ENCODE measurements at regions not wholly inside any gene's neighbourhood (a gene's known extent, or its start where the extent isn't known, plus 50 kb on each side); places are given as distances from the start of the nearest gene placed in this dataset.
A peak's percentile ranks its signal among the peaks of the same experiment; 100 is the strongest.

- no peak overlapping the region for H3K4me3 ChIP-seq (ENCODE audit: low read length)
- no peaks in the 10 kb centered on the region for H3K36me3 ChIP-seq (ENCODE audit: insufficient read depth, low read length)
- peaks cover 5% of the 10 kb centered on the region for H3F3A ChIP-seq (ENCODE audit: insufficient read depth, low read length, poor library complexity, severe bottlenecking)
- H4K20me1 ChIP-seq (ENCODE audit: insufficient read depth) = no peaks in the 10 kb centered on the region
- no peak overlapping the region for H3K27ac ChIP-seq (ENCODE audit: low read length)
- H3K9me2 ChIP-seq (ENCODE audit: insufficient read depth, low read length) = no peaks in the 10 kb centered on the region
- no peaks in the 10 kb centered on the region for H3K27me3 ChIP-seq (ENCODE audit: insufficient read depth, low read depth, low read length)
- H3K9ac ChIP-seq (ENCODE audit: low read length) = no peak overlapping the region
- no peak overlapping the region for H3K4me2 ChIP-seq (ENCODE audit: low read length)
- H3K9me3 ChIP-seq (ENCODE audit: low read length) = no peaks in the 10 kb centered on the region
- no peaks in the 10 kb centered on the region for H3K79me2 ChIP-seq (replicated peaks; ENCODE audit: insufficient read depth, low read length)
- H2AFZ ChIP-seq (ENCODE audit: low read depth, low read length) = no peak overlapping the region
- TF ChIP-seq EP300 (conservative IDR thresholded peaks at IDR 0.05; ENCODE audit: poor library complexity, severe bottlenecking) (no peak), TAF1 (IDR thresholded peaks at IDR 0.05; ENCODE audit: low read depth) (no peak), RAD21 (conservative IDR thresholded peaks at IDR 0.05) (no peak), REST (IDR thresholded peaks at IDR 0.05; ENCODE audit: borderline replicate concordance) (no peak), MXI1 (conservative IDR thresholded peaks at IDR 0.05; ENCODE audit: poor library complexity, severe bottlenecking) (no peak), POLR2AphosphoS5 (IDR thresholded peaks at IDR 0.05) (no peak), CTCF (IDR thresholded peaks at IDR 0.05; ENCODE audit: poor library complexity, severe bottlenecking) (no peak), EZH2 (IDR thresholded peaks at IDR 0.05; ENCODE audit: borderline replicate concordance, insufficient read depth, low read length, poor library complexity, severe bottlenecking) (no peak)
Observed at GRCh38 chr12:98358144-98358543, 157.2 kb upstream of the TMPO start.

GRCh38 chr12:98359856-98360255 is 155.5 kb upstream of the TMPO start:
- Histone ChIP-seq H3K9me3 (ENCODE audit: low read length) (no peaks in the 10 kb centered on the region), H4K20me1 (ENCODE audit: insufficient read depth) (no peaks in the 10 kb centered on the region), H3K27ac (ENCODE audit: low read length) (peak overlapping the region; percentile 32), H3F3A (ENCODE audit: insufficient read depth, low read length, poor library complexity, severe bottlenecking) (peaks cover 5% of the 10 kb centered on the region), H3K27me3 (ENCODE audit: insufficient read depth, low read depth, low read length) (no peaks in the 10 kb centered on the region), H3K4me2 (ENCODE audit: low read length) (peak overlapping the region; percentile 17), H3K9me2 (ENCODE audit: insufficient read depth, low read length) (no peaks in the 10 kb centered on the region), H2AFZ (ENCODE audit: low read depth, low read length) (peak overlapping the region; percentile 2), H3K9ac (ENCODE audit: low read length) (peak overlapping the region; percentile 10), H3K4me3 (ENCODE audit: low read length) (no peak overlapping the region), H3K79me2 (replicated peaks; ENCODE audit: insufficient read depth, low read length) (no peaks in the 10 kb centered on the region), H3K36me3 (ENCODE audit: insufficient read depth, low read length) (no peaks in the 10 kb centered on the region)
- no peak for TF ChIP-seq REST (IDR thresholded peaks at IDR 0.05; ENCODE audit: borderline replicate concordance)
- no peak for TF ChIP-seq EP300 (conservative IDR thresholded peaks at IDR 0.05; ENCODE audit: poor library complexity, severe bottlenecking)
- no peak for TF ChIP-seq POLR2AphosphoS5 (IDR thresholded peaks at IDR 0.05)
- TF ChIP-seq MXI1 (conservative IDR thresholded peaks at IDR 0.05; ENCODE audit: poor library complexity, severe bottlenecking) = no peak
- TF ChIP-seq EZH2 (IDR thresholded peaks at IDR 0.05; ENCODE audit: borderline replicate concordance, insufficient read depth, low read length, poor library complexity, severe bottlenecking) = no peak
- no peak for TF ChIP-seq CTCF (IDR thresholded peaks at IDR 0.05; ENCODE audit: poor library complexity, severe bottlenecking)

Measured in neural cell (in vitro differentiated cells).